K562 (cell line): ENCODE measurements at regions not wholly inside any gene's neighbourhood (a gene's known extent, or its start where the extent isn't known, plus 50 kb on each side); places are given as distances from the start of the nearest gene placed in this dataset.

Source experiments
- ATF1 ChIP-seq, 2 experiments: fragments of 450-650 bp in 1 of 2; IDR thresholded peaks; 2 replicates each; pipeline ENCODE4 v1.6.1; 2016; ENCODE audit warnings: missing compliant biosample characterization in 1 of 2, missing genetic modification characterization in 1 of 2
- CBFB ChIP-seq: sonication (generic); formaldehyde crosslinking; IDR thresholded peaks from 2 replicates; pipeline ENCODE4 v1.4.0; 2020; ENCODE audit warnings: mild to moderate bottlenecking, missing genetic modification reagents
- CBX8 ChIP-seq: fragments of 200-600 bp; sonication (generic); IDR thresholded peaks from 2 replicates; pipeline ENCODE4 v1.6.1; 2012; ENCODE audit warnings: borderline replicate concordance, mixed run types, low read depth, mild to moderate bottlenecking, moderate library complexity, mixed read lengths, low read length, control low read depth, inconsistent platforms; ENCODE audit not compliant: poor library complexity, severe bottlenecking; ENCODE audit errors: extremely low read depth
- HIVEP1 ChIP-seq: fragments of 250-450 bp; sonication (Bioruptor Pico); IDR thresholded peaks from 2 replicates; pipeline ENCODE4 v1.4.0; 2020; ENCODE audit warnings: mild to moderate bottlenecking
- KLF10 ChIP-seq: fragments of 250-450 bp; sonication (Bioruptor Pico); IDR thresholded peaks from 2 replicates; pipeline ENCODE4 v1.6.1; 2021; ENCODE audit warnings: matching md5 sums
- LARP7 ChIP-seq: fragments of 450-650 bp; IDR thresholded peaks from 2 replicates; pipeline ENCODE4 v1.6.1; 2016
- NBN ChIP-seq: fragments of 450-650 bp; IDR thresholded peaks from 2 replicates; pipeline ENCODE4 v1.6.1; 2016; ENCODE audit warnings: low read depth, mild to moderate bottlenecking
- PHTF2 ChIP-seq: fragments of 250-450 bp; sonication (Bioruptor Pico); IDR thresholded peaks from 2 replicates; pipeline ENCODE4 v1.5.0; 2021; ENCODE audit warnings: mild to moderate bottlenecking
- ZC3H4 ChIP-seq: sonication (generic); formaldehyde crosslinking; IDR thresholded peaks from 2 replicates; pipeline ENCODE4 v1.9.0; 2021; ENCODE audit warnings: missing genetic modification reagents, borderline replicate concordance
- ZNF24 ChIP-seq: fragments of 450-650 bp; IDR thresholded peaks from 2 replicates; pipeline ENCODE4 v1.6.1; 2016
- TF ChIP-seq, protein P1 (sequence below), 2 experiments: IDR thresholded peaks in 1 of 2; conservative IDR thresholded peaks in 1 of 2; 2 replicates each; pipeline ENCODE4 v1.6.1; 2016; ENCODE audit warnings: low read depth in 2 of 2, mild to moderate bottlenecking in 1 of 2, missing compliant biosample characterization in 1 of 2, missing genetic modification characterization in 1 of 2, moderate library complexity in 1 of 2
- TF ChIP-seq, protein P2 (sequence below): sonication (generic); formaldehyde crosslinking; IDR thresholded peaks from 2 replicates; pipeline ENCODE4 v1.8.0; 2022; ENCODE audit warnings: mild to moderate bottlenecking, missing genetic modification reagents, borderline replicate concordance
- TF ChIP-seq, protein P3 (sequence below): fragments of 450-650 bp; formaldehyde crosslinking; IDR thresholded peaks from 2 replicates; pipeline ENCODE4 v1.4.0; 2020; ENCODE audit warnings: mild to moderate bottlenecking, moderate library complexity
- TF ChIP-seq, protein P4 (sequence below): fragments of 450-650 bp; IDR thresholded peaks from 2 replicates; pipeline ENCODE4 v1.6.1; 2016
- TF ChIP-seq, protein P5 (sequence below), 3 experiments: IDR thresholded peaks in 2 of 3; conservative IDR thresholded peaks in 1 of 3; 2 replicates each; pipeline ENCODE4 v1.5.1; 2011 to 2012; ENCODE audit warnings: low read length in 3 of 3, mild to moderate bottlenecking in 3 of 3, control low read depth in 2 of 3, improper control_type of control experiment in 1 of 3, inconsistent platforms in 1 of 3, low read depth in 1 of 3, mixed read lengths in 1 of 3, moderate library complexity in 1 of 3; ENCODE audit not compliant: insufficient read depth in 2 of 3
- TF ChIP-seq, protein P6 (sequence below): fragments of 450-650 bp; IDR thresholded peaks from 2 replicates; pipeline ENCODE4 v1.7.1; 2018; ENCODE audit warnings: mild to moderate bottlenecking, low read depth; ENCODE audit not compliant: partially characterized antibody

DNA sequence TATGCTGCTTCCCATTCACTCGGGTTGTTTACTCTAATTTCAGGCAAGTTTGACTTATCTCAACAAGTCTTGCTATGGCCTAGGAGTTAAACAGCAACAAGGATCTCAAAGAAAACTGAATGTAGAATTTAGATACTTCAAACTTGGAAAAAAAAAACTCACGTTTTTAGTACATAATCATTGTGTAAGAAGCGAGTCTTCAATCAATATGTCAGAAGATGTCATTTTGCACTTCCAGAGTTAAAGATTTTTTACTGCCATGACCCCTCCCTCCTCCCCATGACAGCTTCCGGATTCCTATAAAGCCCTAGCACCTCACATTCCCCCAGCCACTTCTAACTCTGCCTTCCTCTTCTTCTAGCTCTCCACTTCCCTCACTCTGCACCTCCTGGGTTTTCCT is 133.4 kb downstream of the SS18 start (continued):
- TF ChIP-seq, protein P1, sequence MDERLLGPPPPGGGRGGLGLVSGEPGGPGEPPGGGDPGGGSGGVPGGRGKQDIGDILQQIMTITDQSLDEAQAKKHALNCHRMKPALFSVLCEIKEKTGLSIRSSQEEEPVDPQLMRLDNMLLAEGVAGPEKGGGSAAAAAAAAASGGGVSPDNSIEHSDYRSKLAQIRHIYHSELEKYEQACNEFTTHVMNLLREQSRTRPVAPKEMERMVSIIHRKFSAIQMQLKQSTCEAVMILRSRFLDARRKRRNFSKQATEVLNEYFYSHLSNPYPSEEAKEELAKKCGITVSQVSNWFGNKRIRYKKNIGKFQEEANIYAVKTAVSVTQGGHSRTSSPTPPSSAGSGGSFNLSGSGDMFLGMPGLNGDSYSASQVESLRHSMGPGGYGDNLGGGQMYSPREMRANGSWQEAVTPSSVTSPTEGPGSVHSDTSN (CRISPR knock-in tag; IDR thresholded peaks at IDR 0.05; ENCODE audit: low read depth): no peak
- TF ChIP-seq, protein P1 (tag; conservative IDR thresholded peaks at IDR 0.05; ENCODE audit: low read depth): peak; percentile 58
- TF ChIP-seq HIVEP1 (CRISPR knock-in tag) (no peak), ZNF24 (no peak), ZC3H4 (CRISPR knock-in tag) (no peak), ATF1 (CRISPR knock-in tag; IDR thresholded peaks at IDR 0.05) (no peak), ATF1 (tag; IDR thresholded peaks at IDR 0.05) (0 out of 2 replicates have a peak, but pooled peaks have one; percentile 10), CBFB (CRISPR knock-in tag) (no peak), KLF10 (CRISPR knock-in tag) (no peak), CBX8 (no peak), PHTF2 (CRISPR knock-in tag) (no peak), NBN (no peak), LARP7 (no peak)
- TF ChIP-seq, protein P2, sequence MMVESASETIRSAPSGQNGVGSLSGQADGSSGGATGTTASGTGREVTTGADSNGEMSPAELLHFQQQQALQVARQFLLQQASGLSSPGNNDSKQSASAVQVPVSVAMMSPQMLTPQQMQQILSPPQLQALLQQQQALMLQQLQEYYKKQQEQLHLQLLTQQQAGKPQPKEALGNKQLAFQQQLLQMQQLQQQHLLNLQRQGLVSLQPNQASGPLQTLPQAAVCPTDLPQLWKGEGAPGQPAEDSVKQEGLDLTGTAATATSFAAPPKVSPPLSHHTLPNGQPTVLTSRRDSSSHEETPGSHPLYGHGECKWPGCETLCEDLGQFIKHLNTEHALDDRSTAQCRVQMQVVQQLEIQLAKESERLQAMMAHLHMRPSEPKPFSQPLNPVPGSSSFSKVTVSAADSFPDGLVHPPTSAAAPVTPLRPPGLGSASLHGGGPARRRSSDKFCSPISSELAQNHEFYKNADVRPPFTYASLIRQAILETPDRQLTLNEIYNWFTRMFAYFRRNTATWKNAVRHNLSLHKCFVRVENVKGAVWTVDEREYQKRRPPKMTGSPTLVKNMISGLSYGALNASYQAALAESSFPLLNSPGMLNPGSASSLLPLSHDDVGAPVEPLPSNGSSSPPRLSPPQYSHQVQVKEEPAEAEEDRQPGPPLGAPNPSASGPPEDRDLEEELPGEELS (CRISPR knock-in tag): no peak
- TF ChIP-seq, protein P3, sequence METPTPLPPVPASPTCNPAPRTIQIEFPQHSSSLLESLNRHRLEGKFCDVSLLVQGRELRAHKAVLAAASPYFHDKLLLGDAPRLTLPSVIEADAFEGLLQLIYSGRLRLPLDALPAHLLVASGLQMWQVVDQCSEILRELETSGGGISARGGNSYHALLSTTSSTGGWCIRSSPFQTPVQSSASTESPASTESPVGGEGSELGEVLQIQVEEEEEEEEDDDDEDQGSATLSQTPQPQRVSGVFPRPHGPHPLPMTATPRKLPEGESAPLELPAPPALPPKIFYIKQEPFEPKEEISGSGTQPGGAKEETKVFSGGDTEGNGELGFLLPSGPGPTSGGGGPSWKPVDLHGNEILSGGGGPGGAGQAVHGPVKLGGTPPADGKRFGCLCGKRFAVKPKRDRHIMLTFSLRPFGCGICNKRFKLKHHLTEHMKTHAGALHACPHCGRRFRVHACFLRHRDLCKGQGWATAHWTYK: no peak
- TF ChIP-seq, protein P4, sequence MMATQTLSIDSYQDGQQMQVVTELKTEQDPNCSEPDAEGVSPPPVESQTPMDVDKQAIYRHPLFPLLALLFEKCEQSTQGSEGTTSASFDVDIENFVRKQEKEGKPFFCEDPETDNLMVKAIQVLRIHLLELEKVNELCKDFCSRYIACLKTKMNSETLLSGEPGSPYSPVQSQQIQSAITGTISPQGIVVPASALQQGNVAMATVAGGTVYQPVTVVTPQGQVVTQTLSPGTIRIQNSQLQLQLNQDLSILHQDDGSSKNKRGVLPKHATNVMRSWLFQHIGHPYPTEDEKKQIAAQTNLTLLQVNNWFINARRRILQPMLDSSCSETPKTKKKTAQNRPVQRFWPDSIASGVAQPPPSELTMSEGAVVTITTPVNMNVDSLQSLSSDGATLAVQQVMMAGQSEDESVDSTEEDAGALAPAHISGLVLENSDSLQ: no peak
- TF ChIP-seq, protein P5, sequence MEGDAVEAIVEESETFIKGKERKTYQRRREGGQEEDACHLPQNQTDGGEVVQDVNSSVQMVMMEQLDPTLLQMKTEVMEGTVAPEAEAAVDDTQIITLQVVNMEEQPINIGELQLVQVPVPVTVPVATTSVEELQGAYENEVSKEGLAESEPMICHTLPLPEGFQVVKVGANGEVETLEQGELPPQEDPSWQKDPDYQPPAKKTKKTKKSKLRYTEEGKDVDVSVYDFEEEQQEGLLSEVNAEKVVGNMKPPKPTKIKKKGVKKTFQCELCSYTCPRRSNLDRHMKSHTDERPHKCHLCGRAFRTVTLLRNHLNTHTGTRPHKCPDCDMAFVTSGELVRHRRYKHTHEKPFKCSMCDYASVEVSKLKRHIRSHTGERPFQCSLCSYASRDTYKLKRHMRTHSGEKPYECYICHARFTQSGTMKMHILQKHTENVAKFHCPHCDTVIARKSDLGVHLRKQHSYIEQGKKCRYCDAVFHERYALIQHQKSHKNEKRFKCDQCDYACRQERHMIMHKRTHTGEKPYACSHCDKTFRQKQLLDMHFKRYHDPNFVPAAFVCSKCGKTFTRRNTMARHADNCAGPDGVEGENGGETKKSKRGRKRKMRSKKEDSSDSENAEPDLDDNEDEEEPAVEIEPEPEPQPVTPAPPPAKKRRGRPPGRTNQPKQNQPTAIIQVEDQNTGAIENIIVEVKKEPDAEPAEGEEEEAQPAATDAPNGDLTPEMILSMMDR (IDR thresholded peaks at IDR 0.05 in 2 of 3, conservative IDR thresholded peaks at IDR 0.05 in 1 of 3; ENCODE audit: insufficient read depth in 2 of 3, low read depth in 1 of 3, low read length in 3 of 3): no peak
- TF ChIP-seq, protein P6, sequence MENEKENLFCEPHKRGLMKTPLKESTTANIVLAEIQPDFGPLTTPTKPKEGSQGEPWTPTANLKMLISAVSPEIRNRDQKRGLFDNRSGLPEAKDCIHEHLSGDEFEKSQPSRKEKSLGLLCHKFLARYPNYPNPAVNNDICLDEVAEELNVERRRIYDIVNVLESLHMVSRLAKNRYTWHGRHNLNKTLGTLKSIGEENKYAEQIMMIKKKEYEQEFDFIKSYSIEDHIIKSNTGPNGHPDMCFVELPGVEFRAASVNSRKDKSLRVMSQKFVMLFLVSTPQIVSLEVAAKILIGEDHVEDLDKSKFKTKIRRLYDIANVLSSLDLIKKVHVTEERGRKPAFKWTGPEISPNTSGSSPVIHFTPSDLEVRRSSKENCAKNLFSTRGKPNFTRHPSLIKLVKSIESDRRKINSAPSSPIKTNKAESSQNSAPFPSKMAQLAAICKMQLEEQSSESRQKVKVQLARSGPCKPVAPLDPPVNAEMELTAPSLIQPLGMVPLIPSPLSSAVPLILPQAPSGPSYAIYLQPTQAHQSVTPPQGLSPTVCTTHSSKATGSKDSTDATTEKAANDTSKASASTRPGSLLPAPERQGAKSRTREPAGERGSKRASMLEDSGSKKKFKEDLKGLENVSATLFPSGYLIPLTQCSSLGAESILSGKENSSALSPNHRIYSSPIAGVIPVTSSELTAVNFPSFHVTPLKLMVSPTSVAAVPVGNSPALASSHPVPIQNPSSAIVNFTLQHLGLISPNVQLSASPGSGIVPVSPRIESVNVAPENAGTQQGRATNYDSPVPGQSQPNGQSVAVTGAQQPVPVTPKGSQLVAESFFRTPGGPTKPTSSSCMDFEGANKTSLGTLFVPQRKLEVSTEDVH: no peak
